H1 (cell line): ENCODE measurements at regions not wholly inside any gene's neighbourhood (a gene's known extent, or its start where the extent isn't known, plus 50 kb on each side); places are given as distances from the start of the nearest gene placed in this dataset.
A peak's percentile ranks its signal among the peaks of the same experiment; 100 is the strongest.

Source experiments
- CTCF ChIA-PET: fragments of 300-600 bp; sonication (Branson Sonifier 250); formaldehyde crosslinking; loops from one replicate; lab custom pipeline; 2021; ENCODE audit not compliant: partially characterized antibody; lab: Charles Lee
- POLR2A ChIA-PET: fragments of 300-600 bp; sonication (Branson Sonifier 250); formaldehyde crosslinking; loops from one replicate; lab custom pipeline; 2021; ENCODE audit warnings: inconsistent platforms; ENCODE audit not compliant: partially characterized antibody; lab: Charles Lee
- DNase-seq, 2 experiments: peaks; one replicate each; pipeline versions ENCODE4 v3.0.0 to v3.0.0-alpha.2; 2010 to 2022; ENCODE audit warnings: low spot score in 2 of 2, low read depth in 1 of 2, mixed read lengths in 1 of 2
- FAIRE-seq: peaks from 2 replicates; lab custom pipeline; 2011; peaks lifted over from hg19 to GRCh38; lab: Jason Lieb, UNC
- H2AFZ ChIP-seq: 2 replicates; pipeline ENCODE4 v1.8.1; 2012; ENCODE audit warnings: low read length, inconsistent platforms
- H2AK5ac ChIP-seq: 2 replicates; pipeline ENCODE4 v1.6.1; 2013; ENCODE audit warnings: low read depth, low read length
- H2BK120ac ChIP-seq: replicated peaks from 2 replicates; pipeline ENCODE3; 2013; ENCODE audit warnings: low read depth, low read length, inconsistent platforms
- H2BK12ac ChIP-seq: 2 replicates; pipeline ENCODE4 v1.6.1; 2013; ENCODE audit warnings: low read depth, low read length
- H2BK15ac ChIP-seq: 2 replicates; pipeline ENCODE4 v1.6.1; 2013; ENCODE audit warnings: low read length
- H2BK20ac ChIP-seq: 2 replicates; pipeline ENCODE4 v1.6.1; 2013; ENCODE audit warnings: low read length
- H2BK5ac ChIP-seq: 2 replicates; pipeline ENCODE4 v1.6.1; 2013; ENCODE audit warnings: low read depth, low read length
- H3K14ac ChIP-seq: 2 replicates; pipeline ENCODE4 v1.6.1; 2013; ENCODE audit warnings: inconsistent platforms; ENCODE audit not compliant: insufficient read length
- H3K18ac ChIP-seq: 2 replicates; pipeline ENCODE4 v1.6.1; 2013; ENCODE audit warnings: low read length; ENCODE audit errors: extremely low read depth
- H3K23ac ChIP-seq: 2 replicates; pipeline ENCODE4 v1.6.1; 2013; ENCODE audit warnings: inconsistent platforms; ENCODE audit not compliant: insufficient read length
- H3K23me2 ChIP-seq: 2 replicates; pipeline ENCODE4 v1.6.1; 2013; ENCODE audit warnings: low read depth, low read length
- H3K27ac ChIP-seq: 2 replicates; pipeline ENCODE4 v1.6.1; 2011; ENCODE audit warnings: low read depth, low read length, inconsistent platforms
- H3K27me3 ChIP-seq, 4 experiments: replicated peaks in 1 of 4; 1 replicate in 1 of 4; 2 replicates in 3 of 4; pipeline versions ENCODE4 v1.6.1 to v1.8.1; 2011 to 2013; ENCODE audit warnings: low read length in 3 of 4, mild to moderate bottlenecking in 3 of 4, inconsistent platforms in 2 of 4, mixed read lengths in 2 of 4, moderate library complexity in 1 of 4; ENCODE audit not compliant: control insufficient read depth in 3 of 4, insufficient read depth in 3 of 4; ENCODE audit errors: extremely low read depth in 1 of 4
- H3K36me3 ChIP-seq, 4 experiments: 2 replicates each; pipeline versions ENCODE4 v1.6.1 to v1.8.1; 2011 to 2013; ENCODE audit warnings: mild to moderate bottlenecking in 4 of 4, low read length in 3 of 4, moderate library complexity in 2 of 4, control low read depth in 1 of 4, inconsistent platforms in 1 of 4; ENCODE audit not compliant: insufficient read depth in 4 of 4, control insufficient read depth in 2 of 4
- H3K4ac ChIP-seq: replicated peaks from 2 replicates; pipeline ENCODE3; 2013; ENCODE audit warnings: low read length, low read depth, mixed read lengths, inconsistent platforms; ENCODE audit not compliant: insufficient read length
- H3K4me1 ChIP-seq, 4 experiments: replicated peaks in 1 of 4; 1 replicate in 1 of 4; 2 replicates in 3 of 4; pipeline versions ENCODE4 v1.6.1 to v1.8.1; 2011 to 2013; ENCODE audit warnings: low read length in 3 of 4, inconsistent platforms in 2 of 4, mixed read lengths in 1 of 4; ENCODE audit not compliant: insufficient read depth in 4 of 4, control insufficient read depth in 3 of 4
- H3K4me2 ChIP-seq, 2 experiments: 2 replicates each; pipeline versions ENCODE4 v1.6.1 to v1.8.1; 2011 to 2013; ENCODE audit warnings: low read depth in 2 of 2, low read length in 2 of 2, control low read depth in 1 of 2, inconsistent platforms in 1 of 2, mild to moderate bottlenecking in 1 of 2; ENCODE audit not compliant: insufficient read depth in 1 of 2
- H3K4me3 ChIP-seq, 4 experiments: fragments of 200-600, 300-600 bp in 1 of 4; sonication (generic), shearing (Covaris generic), sonication (Bioruptor Twin) in 1 of 4; 2 replicates each; pipeline versions ENCODE4 v1.5.1 to v1.8.1; 2011 to 2016; ENCODE audit warnings: low read length in 4 of 4, low read depth in 3 of 4, control low read depth in 2 of 4, inconsistent platforms in 2 of 4, mild to moderate bottlenecking in 2 of 4, mixed read lengths in 1 of 4, moderate library complexity in 1 of 4; ENCODE audit not compliant: insufficient read depth in 2 of 4; ENCODE audit errors: extremely low read depth in 1 of 4
- H3K56ac ChIP-seq: replicated peaks from 2 replicates; pipeline ENCODE3; 2013; ENCODE audit warnings: low read depth, mild to moderate bottlenecking, mixed read lengths, low read length, inconsistent platforms; ENCODE audit not compliant: insufficient read length
- H3K79me1 ChIP-seq: 2 replicates; pipeline ENCODE4 v1.6.1; 2013; ENCODE audit warnings: low read depth, low read length, control low read depth
- H3K79me2 ChIP-seq, 2 experiments: 2 replicates each; pipeline versions ENCODE4 v1.6.1 to v1.8.1; 2012 to 2013; ENCODE audit warnings: low read length in 2 of 2, mild to moderate bottlenecking in 2 of 2, inconsistent platforms in 1 of 2; ENCODE audit not compliant: insufficient read depth in 2 of 2, control insufficient read depth in 1 of 2
- H3K9ac ChIP-seq, 4 experiments: replicated peaks in 1 of 4; 1 replicate in 1 of 4; 2 replicates in 3 of 4; pipeline versions ENCODE4 v1.6.1 to v1.8.1; 2011 to 2013; ENCODE audit warnings: low read depth in 3 of 4, low read length in 3 of 4, control low read depth in 2 of 4, mild to moderate bottlenecking in 2 of 4, moderate library complexity in 2 of 4, inconsistent platforms in 1 of 4; ENCODE audit errors: extremely low read depth in 1 of 4
- H3K9me3 ChIP-seq, 2 experiments: 2 replicates each; pipeline versions ENCODE4 v1.6.1 to v1.8.1; 2012 to 2013; ENCODE audit warnings: mild to moderate bottlenecking in 2 of 2, moderate library complexity in 2 of 2, control low read depth in 1 of 2, inconsistent platforms in 1 of 2, low read depth in 1 of 2, low read length in 1 of 2, mixed read lengths in 1 of 2; ENCODE audit not compliant: insufficient read depth in 2 of 2
- H4K20me1 ChIP-seq, 2 experiments: replicated peaks in 1 of 2; 2 replicates each; pipeline versions ENCODE3 to v1.8.1; 2011 to 2013; ENCODE audit warnings: inconsistent platforms in 2 of 2, low read length in 2 of 2, mild to moderate bottlenecking in 1 of 2; ENCODE audit not compliant: insufficient read depth in 2 of 2, control insufficient read depth in 1 of 2
- H4K5ac ChIP-seq: 2 replicates; pipeline ENCODE4 v1.6.1; 2013; ENCODE audit warnings: low read length, low read depth, mixed read lengths, inconsistent platforms; ENCODE audit not compliant: insufficient read length
- H4K8ac ChIP-seq: 2 replicates; pipeline ENCODE4 v1.8.0; 2013; ENCODE audit warnings: mild to moderate bottlenecking, moderate library complexity, low read length, inconsistent platforms; ENCODE audit not compliant: insufficient read depth; ENCODE audit errors: extremely low read depth
- H4K91ac ChIP-seq: replicated peaks from 2 replicates; pipeline ENCODE3; 2013; ENCODE audit warnings: low read length, mixed read lengths, inconsistent platforms; ENCODE audit not compliant: insufficient read length
- KDM1A ChIP-seq: fragments of 200-600, 300-600 bp; sonication (generic); IDR thresholded peaks from 2 replicates; pipeline ENCODE4 v1.7.1; 2016; ENCODE audit warnings: mild to moderate bottlenecking, low read length, borderline replicate concordance
- SP1 ChIP-seq: IDR thresholded peaks from 2 replicates; pipeline ENCODE4 v1.6.1; 2011; ENCODE audit warnings: low read depth, low read length
- WGBS, 2 experiments: shearing (Covaris generic) in 1 of 2; methylation state at CpG; one replicate each; pipeline versions ENCODE4 v1.1.6 to v1.1.7; 2013 to 2015; ENCODE audit warnings: low lambda C conversion rate in 2 of 2, mixed read lengths in 2 of 2, inconsistent platforms in 1 of 2, low coverage in 1 of 2, missing lambda C conversion rate in 1 of 2; ENCODE audit not compliant: insufficient replicate concordance in 2 of 2, insufficient coverage in 1 of 2, insufficient read length in 1 of 2; ENCODE audit errors: extremely low coverage in 1 of 2, missing lambda C conversion rate in 1 of 2; 5-methylcytosine and 5-hydroxymethylcytosine counted together

DNA sequence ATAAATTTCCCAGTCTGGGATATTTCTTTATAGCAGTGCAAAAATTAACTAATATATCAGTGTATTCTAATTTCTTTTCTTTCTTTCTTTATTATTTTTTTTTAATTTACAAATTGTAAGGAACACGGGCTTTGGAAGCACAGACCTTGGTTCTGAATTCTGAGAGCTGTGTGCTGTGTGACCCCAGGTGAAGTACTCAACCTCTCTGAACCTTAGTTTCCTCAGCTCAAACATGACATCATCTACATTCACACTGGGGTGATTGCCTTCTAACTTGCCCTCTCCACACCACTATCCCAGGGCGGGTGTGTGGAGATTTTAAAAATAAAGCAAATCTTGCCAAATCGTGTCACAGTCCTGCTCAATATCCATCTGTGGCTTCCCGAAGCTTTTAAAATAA, 282.8 kb downstream of the C12orf75 start:
- Histone ChIP-seq H2AFZ (no peak overlapping the region), H4K5ac (no peak overlapping the region), H3K4me1 (peaks cover 0 to 5% (median 1%) of the 10 kb centered on the region in 4 experiments; a peak in 2 of 7 replicates), H3K4ac (no peak overlapping the region), H3K27me3 (no peaks in the 10 kb centered on the region), H3K14ac (no peak overlapping the region), H4K20me1 (no peaks in the 10 kb centered on the region), H3K79me1 (no peaks in the 10 kb centered on the region), H3K56ac (no peak overlapping the region), H2AK5ac (no peak overlapping the region), H3K23ac (no peak overlapping the region), H3K9me3 (no peaks in the 10 kb centered on the region), H4K91ac (no peak overlapping the region), H3K9ac (no peak overlapping the region), H2BK12ac (no peak overlapping the region), H2BK120ac (no peak overlapping the region), H3K27ac (no peak overlapping the region), H3K23me2 (no peaks in the 10 kb centered on the region; the same call in 1 of the 2 replicates), H3K18ac (no peak overlapping the region), H4K8ac (no peak overlapping the region), H2BK15ac (no peak overlapping the region), H3K4me3 (no peak overlapping the region), H3K36me3 (no peaks in the 10 kb centered on the region), H2BK5ac (no peak overlapping the region), H2BK20ac (no peak overlapping the region), H3K4me2 (no peak overlapping the region), H3K79me2 (no peaks in the 10 kb centered on the region)
- POLR2A ChIA-PET, result no interaction called here
- no peak for DNase-seq
- CTCF ChIA-PET, result no interaction called here
- TF ChIP-seq SP1 (no peak), KDM1A (0 out of 2 replicates have a peak, but pooled peaks have one; percentile 36)
- no peak for FAIRE-seq
- 82% methylated on average over 4 of the region's 4 CpGs; no CpG with 5 or more reads in 1 of the 2 experiments for WGBS, 2 experiments
